HFFc6 (cell line): ENCODE measurements at regions not wholly inside any gene's neighbourhood (a gene's known extent, or its start where the extent isn't known, plus 50 kb on each side); places are given as distances from the start of the nearest gene placed in this dataset.

Source experiments
- DNase-seq: peaks from one replicate; pipeline ENCODE4 v3.0.0-alpha.2; 2018
- H3K27ac Mint-ChIP-seq: 2 replicates; pipeline ENCODE4 v1.8.0; 2020; ENCODE audit warnings: mild to moderate bottlenecking, mixed read lengths
- H3K27me3 Mint-ChIP-seq: 2 replicates; pipeline ENCODE4 v1.8.0; 2021; ENCODE audit warnings: mild to moderate bottlenecking, moderate library complexity, mixed read lengths; ENCODE audit not compliant: insufficient read depth
- H3K36me3 Mint-ChIP-seq: 2 replicates; pipeline ENCODE4 v1.8.0; 2021; ENCODE audit warnings: low read depth, mixed read lengths
- H3K4me1 Mint-ChIP-seq: 2 replicates; pipeline ENCODE4 v1.8.0; 2020; ENCODE audit warnings: low read depth, mixed read lengths
- H3K4me3 Mint-ChIP-seq: 2 replicates; pipeline ENCODE4 v1.8.0; 2020; ENCODE audit warnings: mild to moderate bottlenecking, moderate library complexity, mixed read lengths
- H3K9me3 Mint-ChIP-seq: 2 replicates; pipeline ENCODE4 v1.8.0; 2020; ENCODE audit warnings: mild to moderate bottlenecking, mixed read lengths
- CTCF ChIP-seq: fragments of 200-600 bp; sonication (generic); IDR thresholded peaks from 2 replicates; pipeline ENCODE4 v1.5.0; 2021; ENCODE audit warnings: antibody characterized with exemption, mild to moderate bottlenecking

DNA sequence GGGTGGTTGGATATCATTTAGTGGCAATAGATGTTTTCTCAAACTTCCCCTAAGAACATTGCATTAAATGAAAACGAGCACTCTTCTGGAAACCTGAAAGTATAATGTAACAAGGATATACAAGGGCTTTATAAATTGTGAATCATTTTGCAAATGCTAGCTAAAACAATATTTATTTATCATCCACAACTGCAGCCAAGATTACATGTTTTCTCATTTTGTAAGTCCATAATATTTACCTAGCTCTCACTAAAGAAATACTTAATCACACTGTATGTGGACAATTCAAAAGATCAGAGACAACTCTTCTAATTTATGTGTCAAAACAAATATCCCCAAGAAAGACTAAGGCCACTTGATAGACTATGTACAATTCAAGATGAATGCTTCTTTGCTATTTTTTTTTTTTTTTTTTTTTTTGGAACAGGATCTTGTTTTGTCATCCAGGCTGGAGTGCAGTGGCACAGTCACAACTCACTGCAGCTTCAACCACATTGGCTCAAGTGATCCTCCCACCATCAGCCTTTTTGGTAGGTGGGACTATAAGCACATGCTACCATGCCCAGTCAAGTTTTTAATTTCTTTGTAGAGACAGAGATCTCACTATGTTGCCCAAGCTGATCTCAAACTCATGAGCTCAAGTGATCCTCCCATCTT, 427.7 kb upstream of the THBS1 start:
- TF ChIP-seq CTCF: no peak
- Mint-ChIP-seq H3K36me3 (no peaks in the 10 kb centered on the region; the same call in 1 of the 2 replicates), H3K4me1 (peaks cover 73% of the 10 kb centered on the region), H3K27ac (peak overlapping the region; percentile 27; the same call in 1 of the 2 replicates), H3K27me3 (no peaks in the 10 kb centered on the region; the same call in 1 of the 2 replicates), H3K9me3 (no peaks in the 10 kb centered on the region), H3K4me3 (no peak overlapping the region)
- DNase-seq: no peak

DNA sequence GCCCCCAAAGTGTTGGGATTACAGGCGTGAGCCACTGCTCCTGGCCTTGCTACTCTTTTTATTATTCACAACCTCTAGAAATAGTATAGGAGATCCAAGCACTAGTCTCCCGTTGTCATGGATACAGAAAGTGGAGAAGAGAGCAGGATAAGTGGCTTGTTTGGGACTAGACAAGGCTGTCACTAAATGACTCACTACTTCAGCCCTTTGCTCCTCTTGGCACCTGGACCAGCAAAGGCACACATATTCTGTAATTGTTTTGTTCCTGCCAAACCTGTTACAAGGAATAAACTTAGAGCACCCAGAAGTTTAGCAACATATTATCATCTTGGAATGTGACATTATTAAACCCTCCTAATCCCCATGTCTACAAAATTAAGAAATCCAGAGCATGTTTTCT, 427.2 kb upstream of the THBS1 start:
- TF ChIP-seq CTCF: no peak
- Mint-ChIP-seq H3K27ac (peak overlapping the region; percentile 27; the same call in 1 of the 2 replicates), H3K36me3 (no peaks in the 10 kb centered on the region), H3K4me3 (no peak overlapping the region), H3K4me1 (peaks cover 76% of the 10 kb centered on the region), H3K9me3 (no peaks in the 10 kb centered on the region), H3K27me3 (no peaks in the 10 kb centered on the region; the same call in 1 of the 2 replicates)
- no peak for DNase-seq

- Mint-ChIP-seq H3K4me3 (no peak overlapping the region), H3K4me1 (peaks cover 76% of the 10 kb centered on the region), H3K36me3 (no peaks in the 10 kb centered on the region), H3K27ac (peak overlapping the region; percentile 8; the same call in 1 of the 2 replicates), H3K9me3 (no peaks in the 10 kb centered on the region), H3K27me3 (no peaks in the 10 kb centered on the region; the same call in 1 of the 2 replicates)
- peak; percentile 57 for TF ChIP-seq CTCF
- no peak for DNase-seq
Measured at GRCh38 chr15:39154227-39154638, 426.6 kb upstream of the THBS1 start.

- Mint-ChIP-seq H3K4me3 (no peak overlapping the region), H3K27me3 (no peaks in the 10 kb centered on the region; the same call in 1 of the 2 replicates), H3K27ac (peak overlapping the region; percentile 8; the same call in 1 of the 2 replicates), H3K9me3 (no peaks in the 10 kb centered on the region), H3K36me3 (no peaks in the 10 kb centered on the region), H3K4me1 (peaks cover 71% of the 10 kb centered on the region)
- DNase-seq: no peak
- no peak for TF ChIP-seq CTCF
Measured at GRCh38 chr15:39154776-39155175, 426.1 kb upstream of the THBS1 start.

- Mint-ChIP-seq H3K27me3 (no peaks in the 10 kb centered on the region; the same call in 1 of the 2 replicates), H3K4me1 (peaks cover 72% of the 10 kb centered on the region), H3K27ac (peak overlapping the region; percentile 34), H3K36me3 (no peaks in the 10 kb centered on the region), H3K4me3 (no peak overlapping the region), H3K9me3 (no peaks in the 10 kb centered on the region)
- no peak for TF ChIP-seq CTCF
- DNase-seq: no peak
Measured at GRCh38 chr15:39156166-39156565, 424.7 kb upstream of the THBS1 start.
